HEK293T (cell line): ENCODE measurements at regions not wholly inside any gene's neighbourhood (a gene's known extent, or its start where the extent isn't known, plus 50 kb on each side); places are given as distances from the start of the nearest gene placed in this dataset.
"Not testable (repeated sequence)": the region's sequence is repeated elsewhere in the genome, so short reads cannot be mapped to it uniquely, and the experiment has no call there.

Source experiments
- CTCF ChIA-PET: fragments of 350-600 bp; formaldehyde crosslinking; extraction: SDS; loops from one replicate; lab custom pipeline; 2021; ENCODE audit warnings: antibody characterized with exemption, inconsistent platforms; lab: Yijun Ruan, JAX
- POLR2A ChIA-PET: fragments of 350-600 bp; formaldehyde crosslinking; extraction: SDS; loops from one replicate; lab custom pipeline; 2020; ENCODE audit warnings: antibody characterized with exemption, inconsistent platforms; lab: Yijun Ruan, JAX
- DNase-seq: peaks from one replicate; pipeline ENCODE4 v3.0.0; 2012; ENCODE audit warnings: mixed read lengths; ENCODE audit errors: extremely low spot score
- ARNT ChIP-seq: fragments of 450-650 bp; IDR thresholded peaks from 2 replicates; pipeline ENCODE4 v1.6.1; 2017; ENCODE audit warnings: mild to moderate bottlenecking
- BHLHE40 ChIP-seq: fragments of 450-650 bp; IDR thresholded peaks from 2 replicates; pipeline ENCODE4 v1.6.1; 2016; ENCODE audit warnings: mild to moderate bottlenecking, moderate library complexity, borderline replicate concordance
- CTBP1 ChIP-seq: fragments of 450-650 bp; IDR thresholded peaks from 2 replicates; pipeline ENCODE4 v1.6.1; 2016; ENCODE audit warnings: borderline replicate concordance
- ELF4 ChIP-seq: fragments of 450-650 bp; IDR thresholded peaks from 2 replicates; pipeline ENCODE4 v1.6.1; 2017; ENCODE audit warnings: antibody characterized with exemption
- FOXA1 ChIP-seq: fragments of 450-650 bp; IDR thresholded peaks from 2 replicates; pipeline ENCODE4 v1.6.1; 2016; ENCODE audit warnings: mild to moderate bottlenecking
- FOXK2 ChIP-seq: fragments of 450-650 bp; IDR thresholded peaks from 2 replicates; pipeline ENCODE4 v1.6.1; 2016; ENCODE audit warnings: mild to moderate bottlenecking
- FOXM1 ChIP-seq: fragments of 450-650 bp; IDR thresholded peaks from 2 replicates; pipeline ENCODE4 v1.6.1; 2017; ENCODE audit warnings: mild to moderate bottlenecking, borderline replicate concordance
- HDGF ChIP-seq: fragments of 450-650 bp; IDR thresholded peaks from 2 replicates; pipeline ENCODE4 v1.6.1; 2017; ENCODE audit warnings: antibody characterized with exemption, borderline replicate concordance
- L3MBTL2 ChIP-seq: fragments of 450-650 bp; conservative IDR thresholded peaks from 2 replicates; pipeline ENCODE4 v1.6.1; 2016; ENCODE audit warnings: mild to moderate bottlenecking
- LEF1 ChIP-seq: fragments of 450-650 bp; IDR thresholded peaks from 2 replicates; pipeline ENCODE4 v1.6.1; 2017; ENCODE audit warnings: mild to moderate bottlenecking, borderline replicate concordance
- NFRKB ChIP-seq: fragments of 450-650 bp; IDR thresholded peaks from 2 replicates; pipeline ENCODE4 v1.6.1; 2016; ENCODE audit warnings: mild to moderate bottlenecking, moderate library complexity
- PKNOX1 ChIP-seq: fragments of 450-650 bp; IDR thresholded peaks from 2 replicates; pipeline ENCODE4 v1.6.1; 2016
- SP1 ChIP-seq: fragments of 450-650 bp; IDR thresholded peaks from 2 replicates; pipeline ENCODE4 v1.6.1; 2017
- SUZ12 ChIP-seq: fragments of 450-650 bp; IDR thresholded peaks from 2 replicates; pipeline ENCODE4 v1.6.1; 2016; ENCODE audit warnings: mild to moderate bottlenecking
- TARDBP ChIP-seq: fragments of 450-650 bp; IDR thresholded peaks from 2 replicates; pipeline ENCODE4 v1.6.1; 2016
- ZNF384 ChIP-seq: fragments of 450-650 bp; IDR thresholded peaks from 2 replicates; pipeline ENCODE4 v1.6.1; 2016

- POLR2A ChIA-PET, result interaction anchor here (1.3 kb wide), 1 partner anchor 99 kb away, joined by 4 read pairs; no protein-coding TSS in a partner anchor
Measured at GRCh38 chr9:33623658-33624586, 99.9 kb downstream of the ANKRD18B start.

GRCh38 chr9:33628318-33628717 lies 104.3 kb downstream of the ANKRD18B start:
- CTCF ChIA-PET, result interaction anchor here (3.9 kb wide), 1 partner anchor 93 kb away, joined by 18 read pairs; no protein-coding TSS in a partner anchor
- POLR2A ChIA-PET, result interaction anchor here (1.4 kb wide), 1 partner anchor 93 kb away, joined by 4 read pairs; no protein-coding TSS in a partner anchor
- DNase-seq, result not testable (repeated sequence)

More at GRCh38 chr9:33623658-33624586, 99.9 kb downstream of the ANKRD18B start:
- peak; percentile 81 for DNase-seq
- TF ChIP-seq L3MBTL2 (peak; percentile 34; the same call in 1 of the 2 replicates), PKNOX1 (no peak), LEF1 (no peak), HDGF (no peak)
- CTCF ChIA-PET, result interaction anchor here (0.6 to 1.6 kb wide), 17 partner anchors 10 to 1492 kb away, joined by 3 to 37 read pairs (median 3); no protein-coding TSS in a partner anchor

- ChIA-PET CTCF (interaction anchor here (0.5 to 3.9 kb wide), 4 partner anchors 93 to 446 kb away, joined by 3 to 18 read pairs (median 4); no protein-coding TSS in a partner anchor), POLR2A (interaction anchor here (1.4 kb wide), 1 partner anchor 92 kb away, joined by 4 read pairs; no protein-coding TSS in a partner anchor)
- TF ChIP-seq FOXA1, result no peak
- TF ChIP-seq ARNT, result no peak
- no peak for TF ChIP-seq ELF4
- no peak for TF ChIP-seq FOXM1
- no peak for TF ChIP-seq LEF1
- no peak for TF ChIP-seq BHLHE40
- TF ChIP-seq ZNF384, result no peak
- TF ChIP-seq TARDBP, result no peak
- TF ChIP-seq NFRKB, result no peak
- no peak for TF ChIP-seq L3MBTL2
- no peak for TF ChIP-seq HDGF
- no peak for TF ChIP-seq FOXK2
- TF ChIP-seq SP1, result no peak
- TF ChIP-seq CTBP1, result no peak
- TF ChIP-seq SUZ12, result no peak
- no peak for TF ChIP-seq PKNOX1
- no peak for DNase-seq
Measured at GRCh38 chr9:33628865-33629410, 104.9 kb downstream of the ANKRD18B start.

GRCh38 chr9:33633636-33634035 lies 109.6 kb downstream of the ANKRD18B start:
- DNase-seq, result no peak
- ChIA-PET POLR2A (no interaction called here), CTCF (no interaction called here)
- TF ChIP-seq L3MBTL2 (no peak), SP1 (no peak)

GRCh38 chr9:33637881-33638280 lies 113.8 kb downstream of the ANKRD18B start:
- TF ChIP-seq ELF4 (no peak), ARNT (no peak), SUZ12 (no peak), NFRKB (no peak), CTBP1 (no peak), FOXK2 (no peak), ZNF384 (no peak), L3MBTL2 (no peak), FOXA1 (no peak), PKNOX1 (no peak), BHLHE40 (no peak), TARDBP (no peak), LEF1 (no peak), FOXM1 (no peak), HDGF (no peak), SP1 (no peak)
- ChIA-PET POLR2A (no interaction called here), CTCF (interaction anchor here (1.0 kb wide), 1 partner anchor 84 kb away, joined by 3 read pairs; no protein-coding TSS in a partner anchor)
- DNase-seq, result no peak

GRCh38 chr9:33638391-33638915 lies 114.4 kb downstream of the ANKRD18B start:
- CTCF ChIA-PET, result no interaction called here
- TF ChIP-seq L3MBTL2 (no peak), BHLHE40 (no peak), ZNF384 (no peak), NFRKB (no peak), FOXM1 (no peak), ELF4 (no peak), HDGF (no peak)
- POLR2A ChIA-PET, result no interaction called here
- no peak for DNase-seq
